Esophagus muscularis mucosa (tissue), 4 donors: ENCODE measurements at regions not wholly inside any gene's neighbourhood (a gene's known extent, or its start where the extent isn't known, plus 50 kb on each side); places are given as distances from the start of the nearest gene placed in this dataset.
"Not testable (repeated sequence)": the region's sequence is repeated elsewhere in the genome, so short reads cannot be mapped to it uniquely, and the experiment has no call there.

Experiments
- DNase-seq: peaks from one replicate; pipeline ENCODE4 v3.0.0-alpha.2; 2017; ENCODE audit errors: extremely low spot score
- H3K27ac ChIP-seq, 4 donors: fragments of 200-600 bp; sonication (generic); replicated peaks in 1 of 4; 1 replicate in 3 of 4; 2 replicates in 1 of 4; pipeline ENCODE4 v1.5.1; 2016 to 2019; ENCODE audit warnings: mild to moderate bottlenecking in 1 of 4
- H3K27me3 ChIP-seq, 4 donors: fragments of 200-600 bp; sonication (generic); one replicate each; pipeline versions ENCODE4 v1.5.1 to v1.6.0; 2016 to 2019
- H3K36me3 ChIP-seq, 4 donors: fragments of 200-600 bp; sonication (generic); one replicate each; pipeline ENCODE4 v1.5.1; 2016 to 2019
- H3K4me1 ChIP-seq, 4 donors: fragments of 200-600 bp; sonication (generic); one replicate each; pipeline ENCODE4 v1.5.1; 2016 to 2019
- H3K4me3 ChIP-seq, 4 donors: fragments of 200-600 bp; sonication (generic); 1 replicate in 2 of 4; 2 replicates in 2 of 4; pipeline ENCODE4 v1.5.1; 2016 to 2019; ENCODE audit warnings: mild to moderate bottlenecking in 4 of 4, moderate library complexity in 1 of 4
- H3K9me3 ChIP-seq, 4 donors: fragments of 200-600 bp; sonication (generic); 1 replicate in 3 of 4; 2 replicates in 1 of 4; pipeline ENCODE4 v1.5.1; 2016 to 2019
- CTCF ChIP-seq, 3 experiments: fragments of 200-600 bp in 2 of 3; fragments of 450-650 bp in 1 of 3; sonication (generic) in 2 of 3; IDR thresholded peaks; one replicate each; pipeline ENCODE4 v1.5.1; 2017 to 2019; ENCODE audit warnings: antibody characterized with exemption in 3 of 3, mild to moderate bottlenecking in 2 of 3, moderate library complexity in 1 of 3
- EP300 ChIP-seq: sonication (generic); formaldehyde crosslinking; IDR thresholded peaks from one replicate; pipeline ENCODE4 v1.6.1; 2017; ENCODE audit warnings: antibody characterized with exemption
- POLR2A ChIP-seq: fragments of 450-650 bp; IDR thresholded peaks from one replicate; pipeline ENCODE4 v1.6.1; 2017; ENCODE audit warnings: antibody characterized with exemption, moderate library complexity, mild to moderate bottlenecking, low read depth
- POLR2AphosphoS5 ChIP-seq, 2 donors: sonication (generic); formaldehyde crosslinking; IDR thresholded peaks; one replicate each; pipeline ENCODE4 v1.6.1; 2017; ENCODE audit warnings: antibody characterized with exemption in 2 of 2
- WGBS: methylation state at CpG from one replicate; pipeline ENCODE4 v1.1.5; 2018; 5-methylcytosine and 5-hydroxymethylcytosine counted together
- intact Hi-C: fragments of 100-400 bp; cut with DNase I; formaldehyde crosslinking; loops from one replicate; pipeline ENCODE4 v1.15.1; 2023

GRCh38 chr11:87712802-87713202 lies 462.4 kb downstream of the RAB38 start:
- Histone ChIP-seq H3K27me3 (no peaks in the 10 kb centered on the region), H3K4me1 (no peaks in the 10 kb centered on the region), H3K4me3 (no peak overlapping the region), H3K36me3 (no peaks in the 10 kb centered on the region), H3K9me3 (no peaks in the 10 kb centered on the region), H3K27ac (no peak overlapping the region)
- 52% methylated on average over 3 of the region's 3 CpGs for WGBS
- no peak for TF ChIP-seq CTCF (IDR thresholded peaks at IDR 0.05)
- no peak for DNase-seq
- intact Hi-C loops = no loop called here

- no peak for DNase-seq
- Histone ChIP-seq H3K9me3 (no peaks in the 10 kb centered on the region), H3K27ac (no peak overlapping the region), H3K36me3 (no peaks in the 10 kb centered on the region), H3K27me3 (no peaks in the 10 kb centered on the region), H3K4me3 (no peak overlapping the region), H3K4me1 (no peaks in the 10 kb centered on the region)
- WGBS = 44% methylated on average over 3 of the region's 3 CpGs
- intact Hi-C loops = no loop called here
- TF ChIP-seq POLR2AphosphoS5 (IDR thresholded peaks at IDR 0.05) = no peak
- no peak for TF ChIP-seq EP300
- TF ChIP-seq CTCF (IDR thresholded peaks at IDR 0.05) = no peak
- TF ChIP-seq POLR2A = no peak
These were observed 462.9 kb downstream of the RAB38 start for GRCh38 chr11:87712391-87712790.

- DNase-seq, H3K36me3 ChIP-seq, H3K4me3 ChIP-seq, H3K27ac ChIP-seq, intact Hi-C loops, H3K27me3 ChIP-seq, H3K4me1 ChIP-seq: not testable (repeated sequence)
- peaks cover 0 to 12% (median 6%) of the 10 kb centered on the region in 4 donors for H3K9me3 ChIP-seq
- 89% methylated on average over 12 of the region's 12 CpGs for WGBS
These were observed 471.7 kb downstream of the RAB38 start for GRCh38 chr11:87703589-87703988.

- no peak for DNase-seq
- Histone ChIP-seq H3K36me3 (no peaks in the 10 kb centered on the region), H3K27me3 (no peaks in the 10 kb centered on the region), H3K27ac (no peak overlapping the region), H3K9me3 (no peaks in the 10 kb centered on the region), H3K4me3 (no peak overlapping the region), H3K4me1 (no peaks in the 10 kb centered on the region)
- 52% methylated on average over 1 of the region's 1 CpG for WGBS
- intact Hi-C loops = no loop called here
- TF ChIP-seq POLR2AphosphoS5 (IDR thresholded peaks at IDR 0.05) (no peak), CTCF (IDR thresholded peaks at IDR 0.05) (no peak), EP300 (no peak), POLR2A (no peak)
These were observed 499.2 kb downstream of the RAB38 start for GRCh38 chr11:87675993-87676392.

- no peaks in the 10 kb centered on the region for H3K9me3 ChIP-seq
- H3K36me3 ChIP-seq = no peaks in the 10 kb centered on the region
- no peaks in the 10 kb centered on the region for H3K4me1 ChIP-seq
- 86% methylated on average over 6 of the region's 6 CpGs for WGBS
- no peak overlapping the region for H3K4me3 ChIP-seq
- TF ChIP-seq POLR2AphosphoS5 (IDR thresholded peaks at IDR 0.05) = no peak
- no peak for TF ChIP-seq EP300
- TF ChIP-seq CTCF (IDR thresholded peaks at IDR 0.05) = no peak
- no peak for TF ChIP-seq POLR2A
- intact Hi-C loops = no loop called here
- no peaks in the 10 kb centered on the region for H3K27me3 ChIP-seq
- H3K27ac ChIP-seq = no peak overlapping the region
- no peak for DNase-seq
These were observed 508.5 kb downstream of the RAB38 start for GRCh38 chr11:87666730-87667129.
